OCI-LY7 (cell line): ENCODE measurements at regions not wholly inside any gene's neighbourhood (a gene's known extent, or its start where the extent isn't known, plus 50 kb on each side); places are given as distances from the start of the nearest gene placed in this dataset.

Source experiments
- BruUV-seq: library from RNA; stranded (reverse); fragments of 400-500 nt; replicated peaks from 2 replicates; lab custom pipeline; 2021; lab: Mats Ljungman, UMichigan
- CTCF ChIA-PET: fragments of 300-600 bp; sonication (Branson Sonifier 250); formaldehyde crosslinking; loops from one replicate; lab custom pipeline; 2022; ENCODE audit warnings: antibody characterized with exemption; ENCODE audit not compliant: unreplicated experiment; lab: Charles Lee
- POLR2A ChIA-PET: fragments of 300-600 bp; sonication (Branson Sonifier 250); formaldehyde crosslinking; loops from one replicate; lab custom pipeline; 2022; ENCODE audit warnings: antibody characterized with exemption; lab: Charles Lee
- DNase-seq: peaks from one replicate; pipeline ENCODE4 v3.0.0-alpha.2; 2015; ENCODE audit warnings: low spot score
- H2AFZ ChIP-seq: fragments of 200-600 bp; sonication (generic), shearing (Covaris generic); 2 replicates; pipeline ENCODE4 v1.6.1; 2014; ENCODE audit warnings: mild to moderate bottlenecking, antibody characterized with exemption, low read length, moderate library complexity
- H3K27ac ChIP-seq: fragments of 200-600 bp; sonication (generic); 2 replicates; pipeline ENCODE4 v1.5.1; 2014; ENCODE audit warnings: mixed run types, low read depth, mild to moderate bottlenecking, moderate library complexity, low read length, inconsistent platforms; ENCODE audit not compliant: poor library complexity, severe bottlenecking
- H3K36me3 ChIP-seq: fragments of 200-600 bp; sonication (generic); 2 replicates; pipeline ENCODE4 v1.6.1; 2014; ENCODE audit warnings: mild to moderate bottlenecking, antibody characterized with exemption, low read length, moderate library complexity, mixed read lengths; ENCODE audit not compliant: insufficient read depth
- H3K4me1 ChIP-seq: fragments of 200-600 bp; sonication (generic); 2 replicates; pipeline ENCODE4 v1.5.1; 2014; ENCODE audit warnings: mild to moderate bottlenecking, low read length; ENCODE audit not compliant: insufficient read depth, poor library complexity, severe bottlenecking
- H3K4me2 ChIP-seq: fragments of 200-600 bp; sonication (generic); 2 replicates; pipeline ENCODE4 v1.6.1; 2014; ENCODE audit warnings: mild to moderate bottlenecking, low read length
- H3K4me3 ChIP-seq: fragments of 200-600 bp; sonication (generic); 2 replicates; pipeline ENCODE4 v1.5.1; 2014; ENCODE audit warnings: mild to moderate bottlenecking, low read depth, low read length; ENCODE audit not compliant: poor library complexity, severe bottlenecking
- H3K79me2 ChIP-seq: fragments of 200-600 bp; sonication (generic); 2 replicates; pipeline ENCODE4 v1.6.1; 2016; ENCODE audit warnings: low read depth, mild to moderate bottlenecking, low read length, moderate library complexity, mixed read lengths; ENCODE audit not compliant: insufficient read depth
- H3K9me2 ChIP-seq: fragments of 200-600 bp; sonication (generic); 2 replicates; pipeline ENCODE4 v1.6.1; 2016; ENCODE audit warnings: mild to moderate bottlenecking, low read length, mixed read lengths; ENCODE audit not compliant: insufficient read depth
- H3K9me3 ChIP-seq: fragments of 200-600 bp; sonication (generic); 2 replicates; pipeline ENCODE4 v1.6.1; 2014; ENCODE audit warnings: mild to moderate bottlenecking, mixed run types, low read length, mixed read lengths
- H4K20me1 ChIP-seq: fragments of 200-600 bp; sonication (generic); 2 replicates; pipeline ENCODE4 v1.6.1; 2014; ENCODE audit warnings: mild to moderate bottlenecking, antibody characterized with exemption, low read length, moderate library complexity, mixed read lengths; ENCODE audit not compliant: insufficient read depth
- CTCF ChIP-seq: fragments of 200-600 bp; sonication (generic); conservative IDR thresholded peaks from 2 replicates; pipeline ENCODE4 v1.5.1; 2014; ENCODE audit warnings: mild to moderate bottlenecking, antibody characterized with exemption, low read length, moderate library complexity, mixed read lengths
- EZH2phosphoT487 ChIP-seq: fragments of 200-600 bp; sonication (generic); IDR thresholded peaks from 2 replicates; pipeline ENCODE4 v1.6.1; 2018; ENCODE audit warnings: low read depth, borderline replicate concordance, mild to moderate bottlenecking, mixed run types, antibody characterized with exemption, low read length, moderate library complexity, mixed read lengths
- intact Hi-C: fragments of 100-400 bp; cut with micrococcal nuclease; formaldehyde crosslinking; loops from one replicate; pipeline ENCODE4 v1.10.0; 2022; ENCODE audit not compliant: unreplicated experiment

GRCh38 chr3:34024447-34025240 lies 226.2 kb downstream of the PDCD6IP start:
- CTCF ChIA-PET, result interaction anchor here (0.6 kb wide), 1 partner anchor 11 kb away, joined by 3 read pairs; no protein-coding TSS in a partner anchor
- no peak overlapping the region for H3K27ac ChIP-seq
- H3K4me3 ChIP-seq, result no peak overlapping the region
- no peak for TF ChIP-seq CTCF
- TF ChIP-seq EZH2phosphoT487, result no peak
- intact Hi-C loops, result loop anchor here (5.0 kb wide), 1 partner anchor 83 kb away; no protein-coding TSS in a partner anchor
- H4K20me1 ChIP-seq, result no peaks in the 10 kb centered on the region
- H3K9me2 ChIP-seq, result no peaks in the 10 kb centered on the region
- DNase-seq, result no peak
- no TSS peak for BruUV-seq
- peak overlapping the region; percentile 83; the same call in 1 of the 2 replicates for H2AFZ ChIP-seq
- peaks cover 62% of the 10 kb centered on the region for H3K4me1 ChIP-seq
- peaks cover 17% of the 10 kb centered on the region for H3K36me3 ChIP-seq
- H3K4me2 ChIP-seq, result no peak overlapping the region
- no peaks in the 10 kb centered on the region for H3K79me2 ChIP-seq
- POLR2A ChIA-PET, result interaction anchor here (0.5 to 2.5 kb wide), 5 partner anchors 7 to 171 kb away, joined by 3 to 8 read pairs (median 4); no protein-coding TSS in a partner anchor
- peaks cover 9% of the 10 kb centered on the region; the same call in 1 of the 2 replicates for H3K9me3 ChIP-seq

GRCh38 chr3:34033839-34034238 lies 235.4 kb downstream of the PDCD6IP start:
- no TSS peak for BruUV-seq

More at GRCh38 chr3:34033839-34034238, 235.4 kb downstream of the PDCD6IP start:
- Histone ChIP-seq H3K4me1 (peaks cover 4% of the 10 kb centered on the region), H2AFZ (no peak overlapping the region), H3K9me3 (no peaks in the 10 kb centered on the region), H3K4me3 (no peak overlapping the region), H3K79me2 (no peaks in the 10 kb centered on the region), H4K20me1 (no peaks in the 10 kb centered on the region), H3K4me2 (no peak overlapping the region), H3K27ac (no peak overlapping the region), H3K36me3 (no peaks in the 10 kb centered on the region), H3K9me2 (no peaks in the 10 kb centered on the region)
- no peak for DNase-seq
- TF ChIP-seq EZH2phosphoT487 (no peak), CTCF (no peak)
- CTCF ChIA-PET, result no interaction called here
- intact Hi-C loops, result no loop called here
- POLR2A ChIA-PET, result interaction anchor here (1.5 to 1.9 kb wide), 2 partner anchors 13 to 34 kb away, joined by 4 to 6 read pairs; no protein-coding TSS in a partner anchor
